ENCODE measurements at regions not wholly inside any gene's neighbourhood (a gene's known extent, or its start where the extent isn't known, plus 50 kb on each side); places are given as distances from the start of the nearest gene placed in this dataset.

DNA sequence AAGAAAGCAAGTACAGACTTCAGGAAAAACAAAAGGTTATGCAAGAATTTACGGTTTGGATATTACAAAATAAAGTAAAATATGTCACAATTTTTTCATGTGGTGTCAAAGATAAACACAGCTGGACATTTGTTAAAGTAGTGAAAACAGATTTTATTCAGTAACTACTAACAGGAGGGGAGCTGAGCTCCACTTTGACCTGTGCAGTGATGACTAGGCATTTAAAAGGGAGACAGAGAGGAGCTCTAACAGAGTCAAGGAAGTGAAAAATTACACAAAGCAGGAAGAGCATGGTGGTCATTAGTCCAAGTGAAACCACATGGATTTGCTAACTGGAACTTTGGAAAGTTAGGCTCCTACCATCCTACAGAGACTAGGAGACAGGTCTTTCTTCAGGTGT lies 263.6 kb upstream of the PCSK5 start:
- ATAC-seq (no peak), FAIRE-seq (no peak), DNase-seq (ENCODE audit: low read depth in 1 of 2, low spot score in 1 of 2) (no peak)
- H3K9me3 ChIP-seq = no peaks in the 10 kb centered on the region
- ChIA-PET CTCF (no interaction called here), POLR2A (no interaction called here)
- no peak overlapping the region for H3K4me2 ChIP-seq
- 0% methylated on average over 1 of the region's 1 CpG for WGBS (ENCODE audit: missing lambda C conversion rate)
- no peak overlapping the region for H3K27ac ChIP-seq
- TF ChIP-seq, protein P1, sequence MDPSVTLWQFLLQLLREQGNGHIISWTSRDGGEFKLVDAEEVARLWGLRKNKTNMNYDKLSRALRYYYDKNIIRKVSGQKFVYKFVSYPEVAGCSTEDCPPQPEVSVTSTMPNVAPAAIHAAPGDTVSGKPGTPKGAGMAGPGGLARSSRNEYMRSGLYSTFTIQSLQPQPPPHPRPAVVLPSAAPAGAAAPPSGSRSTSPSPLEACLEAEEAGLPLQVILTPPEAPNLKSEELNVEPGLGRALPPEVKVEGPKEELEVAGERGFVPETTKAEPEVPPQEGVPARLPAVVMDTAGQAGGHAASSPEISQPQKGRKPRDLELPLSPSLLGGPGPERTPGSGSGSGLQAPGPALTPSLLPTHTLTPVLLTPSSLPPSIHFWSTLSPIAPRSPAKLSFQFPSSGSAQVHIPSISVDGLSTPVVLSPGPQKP (IDR thresholded peaks at IDR 0.05; ENCODE audit: low read depth, low read length) = no peak
- TF ChIP-seq PBX3 (IDR thresholded peaks at IDR 0.05) (no peak), HES2 (IDR thresholded peaks at IDR 0.05) (no peak), SMC3 (IDR thresholded peaks at IDR 0.05) (no peak), FOXS1 (CRISPR knock-in tag; IDR thresholded peaks at IDR 0.05) (no peak), POLR2A (IDR thresholded peaks at IDR 0.05; ENCODE audit: low read length) (no peak), JUN (IDR thresholded peaks at IDR 0.05) (no peak), HDAC2 (IDR thresholded peaks at IDR 0.05) (no peak), RARB (CRISPR knock-in tag; IDR thresholded peaks at IDR 0.05) (no peak), PHF8 (IDR thresholded peaks at IDR 0.05; ENCODE audit: borderline replicate concordance, low read depth) (no peak)
- TF ChIP-seq, protein P2, sequence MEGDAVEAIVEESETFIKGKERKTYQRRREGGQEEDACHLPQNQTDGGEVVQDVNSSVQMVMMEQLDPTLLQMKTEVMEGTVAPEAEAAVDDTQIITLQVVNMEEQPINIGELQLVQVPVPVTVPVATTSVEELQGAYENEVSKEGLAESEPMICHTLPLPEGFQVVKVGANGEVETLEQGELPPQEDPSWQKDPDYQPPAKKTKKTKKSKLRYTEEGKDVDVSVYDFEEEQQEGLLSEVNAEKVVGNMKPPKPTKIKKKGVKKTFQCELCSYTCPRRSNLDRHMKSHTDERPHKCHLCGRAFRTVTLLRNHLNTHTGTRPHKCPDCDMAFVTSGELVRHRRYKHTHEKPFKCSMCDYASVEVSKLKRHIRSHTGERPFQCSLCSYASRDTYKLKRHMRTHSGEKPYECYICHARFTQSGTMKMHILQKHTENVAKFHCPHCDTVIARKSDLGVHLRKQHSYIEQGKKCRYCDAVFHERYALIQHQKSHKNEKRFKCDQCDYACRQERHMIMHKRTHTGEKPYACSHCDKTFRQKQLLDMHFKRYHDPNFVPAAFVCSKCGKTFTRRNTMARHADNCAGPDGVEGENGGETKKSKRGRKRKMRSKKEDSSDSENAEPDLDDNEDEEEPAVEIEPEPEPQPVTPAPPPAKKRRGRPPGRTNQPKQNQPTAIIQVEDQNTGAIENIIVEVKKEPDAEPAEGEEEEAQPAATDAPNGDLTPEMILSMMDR (IDR thresholded peaks at IDR 0.05) = no peak
- H3K4me1 ChIP-seq = no peaks in the 10 kb centered on the region
- H3K4me3 ChIP-seq = no peak overlapping the region

- DNase-seq (ENCODE audit: low read depth in 1 of 2, low spot score in 1 of 2) (no peak), ATAC-seq (no peak), FAIRE-seq (no peak)
- WGBS (ENCODE audit: missing lambda C conversion rate) = 1% methylated on average over 3 of the region's 3 CpGs
- CTCF ChIA-PET = no interaction called here
- no peak overlapping the region for H3K4me3 ChIP-seq
- TF ChIP-seq JUN (IDR thresholded peaks at IDR 0.05) (no peak), MYC (IDR thresholded peaks at IDR 0.05; ENCODE audit: borderline replicate concordance, low read length) (no peak), CHD4 (IDR thresholded peaks at IDR 0.05; ENCODE audit: borderline replicate concordance) (no peak), TFCP2L1 (CRISPR knock-in tag; IDR thresholded peaks at IDR 0.05) (no peak), GATA3 (IDR thresholded peaks at IDR 0.05; ENCODE audit: borderline replicate concordance) (no peak), POLR2A (IDR thresholded peaks at IDR 0.05; ENCODE audit: low read length) (no peak)
- TF ChIP-seq, protein P3, sequence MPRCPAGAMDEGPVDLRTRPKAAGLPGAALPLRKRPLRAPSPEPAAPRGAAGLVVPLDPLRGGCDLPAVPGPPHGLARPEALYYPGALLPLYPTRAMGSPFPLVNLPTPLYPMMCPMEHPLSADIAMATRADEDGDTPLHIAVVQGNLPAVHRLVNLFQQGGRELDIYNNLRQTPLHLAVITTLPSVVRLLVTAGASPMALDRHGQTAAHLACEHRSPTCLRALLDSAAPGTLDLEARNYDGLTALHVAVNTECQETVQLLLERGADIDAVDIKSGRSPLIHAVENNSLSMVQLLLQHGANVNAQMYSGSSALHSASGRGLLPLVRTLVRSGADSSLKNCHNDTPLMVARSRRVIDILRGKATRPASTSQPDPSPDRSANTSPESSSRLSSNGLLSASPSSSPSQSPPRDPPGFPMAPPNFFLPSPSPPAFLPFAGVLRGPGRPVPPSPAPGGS (IDR thresholded peaks at IDR 0.05) = no peak
- TF ChIP-seq, protein P4, sequence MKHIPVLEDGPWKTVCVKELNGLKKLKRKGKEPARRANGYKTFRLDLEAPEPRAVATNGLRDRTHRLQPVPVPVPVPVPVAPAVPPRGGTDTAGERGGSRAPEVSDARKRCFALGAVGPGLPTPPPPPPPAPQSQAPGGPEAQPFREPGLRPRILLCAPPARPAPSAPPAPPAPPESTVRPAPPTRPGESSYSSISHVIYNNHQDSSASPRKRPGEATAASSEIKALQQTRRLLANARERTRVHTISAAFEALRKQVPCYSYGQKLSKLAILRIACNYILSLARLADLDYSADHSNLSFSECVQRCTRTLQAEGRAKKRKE (CRISPR knock-in tag; IDR thresholded peaks at IDR 0.05; ENCODE audit: low read depth) = no peak
- no peak overlapping the region for H3K27ac ChIP-seq
- H3K4me1 ChIP-seq = no peaks in the 10 kb centered on the region
- no peaks in the 10 kb centered on the region for H3K9me3 ChIP-seq
- POLR2A ChIA-PET = no interaction called here
- no peak overlapping the region for H3K4me2 ChIP-seq
These were observed 261.5 kb upstream of the PCSK5 start for GRCh38 chr9:75628952-75629351.

GRCh38 chr9:75633451-75634057 lies 256.9 kb upstream of the PCSK5 start:
- no peak for TF ChIP-seq HOXB5 (CRISPR knock-in tag; IDR thresholded peaks at IDR 0.05)
- TF ChIP-seq BHLHE40 (IDR thresholded peaks at IDR 0.05; ENCODE audit: low read depth, low read length) = no peak
- no peak for TF ChIP-seq HOXB13 (CRISPR knock-in tag; IDR thresholded peaks at IDR 0.05; ENCODE audit: low read depth)
- TF ChIP-seq CHD2 (IDR thresholded peaks at IDR 0.05; ENCODE audit: low read length, partially characterized antibody) = no peak
- FAIRE-seq (no peak), DNase-seq (ENCODE audit: low read depth in 1 of 2, low spot score in 1 of 2) (no peak), ATAC-seq (no peak)
- 13% methylated on average over 7 of the region's 7 CpGs for WGBS (ENCODE audit: missing lambda C conversion rate)
- no peaks in the 10 kb centered on the region for H3K9me3 ChIP-seq
- no peak overlapping the region for H3K27ac ChIP-seq
- ChIA-PET CTCF (interaction anchor here (1.0 kb wide), 1 partner anchor 11 kb away, joined by 3 read pairs; no protein-coding TSS in a partner anchor), POLR2A (no interaction called here)
- no peak overlapping the region for H3K4me2 ChIP-seq
- no peaks in the 10 kb centered on the region for H3K4me1 ChIP-seq
- H3K4me3 ChIP-seq = no peak overlapping the region
